Amniotic epithelial cell (primary cell): ENCODE measurements at regions not wholly inside any gene's neighbourhood (a gene's known extent, or its start where the extent isn't known, plus 50 kb on each side); places are given as distances from the start of the nearest gene placed in this dataset.
A peak's percentile ranks its signal among the peaks of the same experiment; 100 is the strongest.

Experiments
- DNase-seq: peaks from one replicate; pipeline ENCODE4 v3.0.0-alpha.2; 2010; ENCODE audit warnings: low read depth

GRCh38 chr1:116819081-116819480 is 64.9 kb downstream of the CD2 start:
- no peak for DNase-seq

- DNase-seq = peak; percentile 92
Observed at GRCh38 chr1:116820369-116820768, 66.1 kb downstream of the CD2 start.

- no peak for DNase-seq
Observed at GRCh38 chr1:116821763-116822162, 67.5 kb downstream of the CD2 start.

- no peak for DNase-seq
Observed at GRCh38 chr1:116824631-116825206, 70.5 kb downstream of the CD2 start.

GRCh38 chr1:116825207-116825719 is 71.0 kb downstream of the CD2 start:
- no peak for DNase-seq

- DNase-seq = no peak
Observed at GRCh38 chr1:116825720-116826438, 71.6 kb downstream of the CD2 start.

- DNase-seq = peak; percentile 77
Observed at GRCh38 chr1:116826818-116827606, 72.8 kb downstream of the CD2 start.

- DNase-seq = no peak
Observed at GRCh38 chr1:116827607-116828105, 73.4 kb downstream of the CD2 start.

GRCh38 chr1:116832308-116832931 is 77.3 kb upstream of the PTGFRN start:
- no peak for DNase-seq

- no peak for DNase-seq
Observed at GRCh38 chr1:116832932-116833578, 76.7 kb upstream of the PTGFRN start.

GRCh38 chr1:116833718-116834117 is 76.0 kb upstream of the PTGFRN start:
- no peak for DNase-seq

- DNase-seq = no peak
Observed at GRCh38 chr1:116834595-116834994, 75.1 kb upstream of the PTGFRN start.

- DNase-seq = no peak
Observed at GRCh38 chr1:116835161-116835560, 74.6 kb upstream of the PTGFRN start.

- DNase-seq = no peak
Observed at GRCh38 chr1:116836099-116836498, 73.6 kb upstream of the PTGFRN start.

- no peak for DNase-seq
Observed at GRCh38 chr1:116841569-116842344, 68.0 kb upstream of the PTGFRN start.

- peak; percentile 20 for DNase-seq
Observed at GRCh38 chr1:116842654-116843053, 67.1 kb upstream of the PTGFRN start.

- DNase-seq = no peak
Observed at GRCh38 chr1:116844775-116845174, 64.9 kb upstream of the PTGFRN start.

GRCh38 chr1:116847190-116847589 is 62.5 kb upstream of the PTGFRN start:
- DNase-seq = no peak

GRCh38 chr1:116847688-116848531 is 61.8 kb upstream of the PTGFRN start:
- DNase-seq = peak; percentile 51

GRCh38 chr1:116850436-116850835 is 59.3 kb upstream of the PTGFRN start:
- no peak for DNase-seq
